HepG2 (cell line): ENCODE measurements at regions not wholly inside any gene's neighbourhood (a gene's known extent, or its start where the extent isn't known, plus 50 kb on each side); places are given as distances from the start of the nearest gene placed in this dataset.

ENCODE experiments used
- ADNP ChIP-seq: sonication (generic); formaldehyde crosslinking; IDR thresholded peaks from 2 replicates; pipeline ENCODE4 v1.4.0; 2020; ENCODE audit warnings: missing genetic modification reagents
- CC2D1A ChIP-seq: sonication (generic); formaldehyde crosslinking; IDR thresholded peaks from 2 replicates; pipeline ENCODE4 v1.8.1; 2023; ENCODE audit warnings: mild to moderate bottlenecking, missing genetic modification reagents
- ETV6 ChIP-seq: sonication (generic); formaldehyde crosslinking; conservative IDR thresholded peaks from 2 replicates; pipeline ENCODE4 v1.4.0; 2020; ENCODE audit warnings: missing genetic modification reagents
- FIP1L1 ChIP-seq: fragments of 200-400 bp; formaldehyde crosslinking; IDR thresholded peaks from 2 replicates; pipeline ENCODE4 v1.6.1; 2018; ENCODE audit warnings: low read depth, mild to moderate bottlenecking, low read length, moderate library complexity, borderline replicate concordance; ENCODE audit not compliant: insufficient read depth
- FOXA3 ChIP-seq: IDR thresholded peaks from 2 replicates; pipeline ENCODE4 v1.6.1; 2016; ENCODE audit warnings: missing genetic modification reagents, missing compliant biosample characterization
- HOXA3 ChIP-seq: sonication (generic); formaldehyde crosslinking; IDR thresholded peaks from 2 replicates; pipeline ENCODE4 v1.5.0; 2020; ENCODE audit warnings: missing genetic modification reagents
- MAF1 ChIP-seq: sonication (generic); formaldehyde crosslinking; IDR thresholded peaks from 2 replicates; pipeline ENCODE4 v1.5.0; 2020; ENCODE audit warnings: missing genetic modification reagents, borderline replicate concordance
- MED1 ChIP-seq: sonication (generic); formaldehyde crosslinking; IDR thresholded peaks from 2 replicates; pipeline ENCODE4 v1.4.0; 2020; ENCODE audit warnings: missing genetic modification reagents
- RARA ChIP-seq: IDR thresholded peaks from 2 replicates; pipeline ENCODE4 v1.6.1; 2016; ENCODE audit warnings: missing genetic modification reagents, missing compliant biosample characterization
- RBFOX2 ChIP-seq: fragments of 200-400 bp; formaldehyde crosslinking; IDR thresholded peaks from 2 replicates; pipeline ENCODE4 v1.6.1; 2017; ENCODE audit warnings: low read depth, mild to moderate bottlenecking, low read length
- SIN3A ChIP-seq: IDR thresholded peaks from 2 replicates; pipeline ENCODE4 v1.6.1; 2011; ENCODE audit warnings: low read depth, mild to moderate bottlenecking, control low read depth, low read length, borderline replicate concordance
- SKI ChIP-seq: fragments of 450-650 bp; IDR thresholded peaks from one replicate; pipeline ENCODE4 v1.6.1; 2018; ENCODE audit warnings: mild to moderate bottlenecking; ENCODE audit not compliant: partially characterized antibody
- SP140L ChIP-seq: sonication (generic); formaldehyde crosslinking; IDR thresholded peaks from 2 replicates; pipeline ENCODE4 v1.4.0; 2020; ENCODE audit warnings: missing genetic modification reagents, borderline replicate concordance
- SRSF9 ChIP-seq: fragments of 200-400 bp; formaldehyde crosslinking; IDR thresholded peaks from 2 replicates; pipeline ENCODE4 v1.6.1; 2018; ENCODE audit warnings: borderline replicate concordance, mild to moderate bottlenecking, low read depth, low read length; ENCODE audit not compliant: insufficient read depth, poor library complexity, severe bottlenecking
- TBL1XR1 ChIP-seq: fragments of 150-350 bp; IDR thresholded peaks from 2 replicates; pipeline ENCODE4 v1.6.1; 2014; ENCODE audit warnings: borderline replicate concordance, low read length; ENCODE audit not compliant: partially characterized antibody
- ZBTB7A ChIP-seq: sonication (generic); formaldehyde crosslinking; IDR thresholded peaks from 2 replicates; pipeline ENCODE4 v1.8.0; 2022; ENCODE audit warnings: mild to moderate bottlenecking, missing genetic modification reagents
- ZKSCAN5 ChIP-seq: sonication (generic); formaldehyde crosslinking; IDR thresholded peaks from 2 replicates; pipeline ENCODE4 v1.5.1; 2020; ENCODE audit warnings: mild to moderate bottlenecking, missing genetic modification reagents
- ZMYM4 ChIP-seq: sonication (generic); formaldehyde crosslinking; IDR thresholded peaks from 2 replicates; pipeline ENCODE4 v1.8.1; 2023; ENCODE audit warnings: mild to moderate bottlenecking, missing genetic modification reagents
- ZNF335 ChIP-seq: sonication (generic); formaldehyde crosslinking; IDR thresholded peaks from 2 replicates; pipeline ENCODE4 v1.4.0; 2020; ENCODE audit warnings: missing genetic modification reagents
- ZNF563 ChIP-seq: sonication (generic); formaldehyde crosslinking; IDR thresholded peaks from 2 replicates; pipeline ENCODE4 v1.8.0; 2022; ENCODE audit warnings: mild to moderate bottlenecking, moderate library complexity, missing genetic modification reagents
- ZNF790 ChIP-seq: sonication (generic); formaldehyde crosslinking; IDR thresholded peaks from 2 replicates; pipeline ENCODE4 v1.8.0; 2022; ENCODE audit warnings: missing genetic modification reagents, mild to moderate bottlenecking, borderline replicate concordance
- ZNF792 ChIP-seq: IDR thresholded peaks from 2 replicates; pipeline ENCODE4 v1.6.1; 2016
- TF ChIP-seq, protein P1 (sequence below): sonication (generic); formaldehyde crosslinking; IDR thresholded peaks from 2 replicates; pipeline ENCODE4 v1.5.0; 2020; ENCODE audit warnings: missing genetic modification reagents
- TF ChIP-seq, protein P2 (sequence below), 2 experiments: sonication (generic) in 1 of 2; formaldehyde crosslinking in 1 of 2; IDR thresholded peaks; 2 replicates each; pipeline versions ENCODE4 v1.4.0 to v1.6.1; 2016 to 2020; ENCODE audit warnings: borderline replicate concordance in 1 of 2, low read depth in 1 of 2, mild to moderate bottlenecking in 1 of 2, missing genetic modification reagents in 1 of 2
- TF ChIP-seq, protein P3 (sequence below): sonication (generic); formaldehyde crosslinking; IDR thresholded peaks from 2 replicates; pipeline ENCODE4 v1.4.0; 2020; ENCODE audit warnings: missing genetic modification reagents
- TF ChIP-seq, protein P4 (sequence below): sonication (generic); formaldehyde crosslinking; IDR thresholded peaks from 2 replicates; pipeline ENCODE4 v1.5.0; 2020; ENCODE audit warnings: mild to moderate bottlenecking, missing genetic modification reagents

DNA sequence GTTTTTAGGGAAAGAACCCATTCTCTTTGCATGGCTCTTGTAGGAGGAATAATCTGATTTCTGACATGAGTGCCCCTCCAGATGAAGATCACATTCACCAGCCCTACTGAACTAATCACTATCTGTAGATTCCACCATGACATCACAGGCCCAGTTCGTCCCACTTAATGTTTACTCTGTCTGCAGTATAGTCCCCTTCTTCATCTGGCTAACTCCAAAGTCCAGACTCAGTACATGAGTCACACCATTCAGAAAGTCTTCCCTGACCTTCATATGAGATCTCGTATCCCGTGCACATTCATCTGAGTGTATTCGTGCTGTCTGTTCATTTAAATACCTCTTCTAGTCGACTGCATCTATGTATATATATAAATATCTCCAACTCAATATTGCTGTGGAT lies 366.5 kb upstream of the AKR1E2 start (continued):
- TF ChIP-seq, protein P1, sequence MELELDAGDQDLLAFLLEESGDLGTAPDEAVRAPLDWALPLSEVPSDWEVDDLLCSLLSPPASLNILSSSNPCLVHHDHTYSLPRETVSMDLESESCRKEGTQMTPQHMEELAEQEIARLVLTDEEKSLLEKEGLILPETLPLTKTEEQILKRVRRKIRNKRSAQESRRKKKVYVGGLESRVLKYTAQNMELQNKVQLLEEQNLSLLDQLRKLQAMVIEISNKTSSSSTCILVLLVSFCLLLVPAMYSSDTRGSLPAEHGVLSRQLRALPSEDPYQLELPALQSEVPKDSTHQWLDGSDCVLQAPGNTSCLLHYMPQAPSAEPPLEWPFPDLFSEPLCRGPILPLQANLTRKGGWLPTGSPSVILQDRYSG (CRISPR knock-in tag): no peak
- TF ChIP-seq SP140L (no peak), SKI (peak; percentile 69), FIP1L1 (no peak), ZKSCAN5 (CRISPR knock-in tag) (no peak), MAF1 (CRISPR knock-in tag) (no peak), FOXA3 (peak; percentile 79), CC2D1A (CRISPR knock-in tag) (no peak), RBFOX2 (no peak), SRSF9 (no peak), ZNF792 (CRISPR knock-in tag) (peak; percentile 97), ETV6 (CRISPR knock-in tag) (no peak), ADNP (CRISPR knock-in tag) (no peak), HOXA3 (CRISPR knock-in tag) (peak; percentile 52; the same call in 1 of the 2 replicates), RARA (CRISPR knock-in tag) (peak; percentile 58), ZNF563 (CRISPR knock-in tag) (no peak), SIN3A (no peak), TBL1XR1 (no peak), ZMYM4 (CRISPR knock-in tag) (no peak), ZBTB7A (CRISPR knock-in tag) (no peak), MED1 (CRISPR knock-in tag) (0 out of 2 replicates have a peak, but pooled peaks have one; percentile 24), ZNF790 (CRISPR knock-in tag) (no peak), ZNF335 (CRISPR knock-in tag) (no peak)
- TF ChIP-seq, protein P2, sequence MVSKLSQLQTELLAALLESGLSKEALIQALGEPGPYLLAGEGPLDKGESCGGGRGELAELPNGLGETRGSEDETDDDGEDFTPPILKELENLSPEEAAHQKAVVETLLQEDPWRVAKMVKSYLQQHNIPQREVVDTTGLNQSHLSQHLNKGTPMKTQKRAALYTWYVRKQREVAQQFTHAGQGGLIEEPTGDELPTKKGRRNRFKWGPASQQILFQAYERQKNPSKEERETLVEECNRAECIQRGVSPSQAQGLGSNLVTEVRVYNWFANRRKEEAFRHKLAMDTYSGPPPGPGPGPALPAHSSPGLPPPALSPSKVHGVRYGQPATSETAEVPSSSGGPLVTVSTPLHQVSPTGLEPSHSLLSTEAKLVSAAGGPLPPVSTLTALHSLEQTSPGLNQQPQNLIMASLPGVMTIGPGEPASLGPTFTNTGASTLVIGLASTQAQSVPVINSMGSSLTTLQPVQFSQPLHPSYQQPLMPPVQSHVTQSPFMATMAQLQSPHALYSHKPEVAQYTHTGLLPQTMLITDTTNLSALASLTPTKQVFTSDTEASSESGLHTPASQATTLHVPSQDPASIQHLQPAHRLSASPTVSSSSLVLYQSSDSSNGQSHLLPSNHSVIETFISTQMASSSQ (IDR thresholded peaks at IDR 0.05; ENCODE audit: low read depth): no peak
- TF ChIP-seq, protein P2 (CRISPR knock-in tag; IDR thresholded peaks at IDR 0.05; ENCODE audit: borderline replicate concordance): no peak
- TF ChIP-seq, protein P3, sequence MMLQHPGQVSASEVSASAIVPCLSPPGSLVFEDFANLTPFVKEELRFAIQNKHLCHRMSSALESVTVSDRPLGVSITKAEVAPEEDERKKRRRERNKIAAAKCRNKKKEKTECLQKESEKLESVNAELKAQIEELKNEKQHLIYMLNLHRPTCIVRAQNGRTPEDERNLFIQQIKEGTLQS: peak; percentile 82
- TF ChIP-seq, protein P4, sequence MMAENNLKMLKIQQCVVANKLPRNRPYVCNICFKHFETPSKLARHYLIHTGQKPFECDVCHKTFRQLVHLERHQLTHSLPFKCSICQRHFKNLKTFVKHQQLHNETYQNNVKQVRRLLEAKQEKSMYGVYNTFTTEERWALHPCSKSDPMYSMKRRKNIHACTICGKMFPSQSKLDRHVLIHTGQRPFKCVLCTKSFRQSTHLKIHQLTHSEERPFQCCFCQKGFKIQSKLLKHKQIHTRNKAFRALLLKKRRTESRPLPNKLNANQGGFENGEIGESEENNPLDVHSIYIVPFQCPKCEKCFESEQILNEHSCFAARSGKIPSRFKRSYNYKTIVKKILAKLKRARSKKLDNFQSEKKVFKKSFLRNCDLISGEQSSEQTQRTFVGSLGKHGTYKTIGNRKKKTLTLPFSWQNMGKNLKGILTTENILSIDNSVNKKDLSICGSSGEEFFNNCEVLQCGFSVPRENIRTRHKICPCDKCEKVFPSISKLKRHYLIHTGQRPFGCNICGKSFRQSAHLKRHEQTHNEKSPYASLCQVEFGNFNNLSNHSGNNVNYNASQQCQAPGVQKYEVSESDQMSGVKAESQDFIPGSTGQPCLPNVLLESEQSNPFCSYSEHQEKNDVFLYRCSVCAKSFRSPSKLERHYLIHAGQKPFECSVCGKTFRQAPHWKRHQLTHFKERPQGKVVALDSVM (CRISPR knock-in tag): no peak
